Coronary artery (tissue), 2 donors: ENCODE measurements at regions not wholly inside any gene's neighbourhood (a gene's known extent, or its start where the extent isn't known, plus 50 kb on each side); places are given as distances from the start of the nearest gene placed in this dataset.

Source experiments
- DNase-seq: peaks from one replicate; pipeline ENCODE4 v3.0.0-alpha.2; 2017; ENCODE audit warnings: low spot score
- H3K27ac ChIP-seq, 2 donors: fragments of 200-600 bp; sonication (generic); one replicate each; pipeline ENCODE4 v1.5.1; 2016 to 2019
- H3K4me3 ChIP-seq: fragments of 200-600 bp; sonication (generic); 2 replicates; pipeline ENCODE4 v1.5.1; 2016; ENCODE audit warnings: mild to moderate bottlenecking, moderate library complexity
- CTCF ChIP-seq: fragments of 200-600 bp; sonication (generic); IDR thresholded peaks from one replicate; pipeline ENCODE4 v1.5.1; 2019; ENCODE audit warnings: antibody characterized with exemption

DNA sequence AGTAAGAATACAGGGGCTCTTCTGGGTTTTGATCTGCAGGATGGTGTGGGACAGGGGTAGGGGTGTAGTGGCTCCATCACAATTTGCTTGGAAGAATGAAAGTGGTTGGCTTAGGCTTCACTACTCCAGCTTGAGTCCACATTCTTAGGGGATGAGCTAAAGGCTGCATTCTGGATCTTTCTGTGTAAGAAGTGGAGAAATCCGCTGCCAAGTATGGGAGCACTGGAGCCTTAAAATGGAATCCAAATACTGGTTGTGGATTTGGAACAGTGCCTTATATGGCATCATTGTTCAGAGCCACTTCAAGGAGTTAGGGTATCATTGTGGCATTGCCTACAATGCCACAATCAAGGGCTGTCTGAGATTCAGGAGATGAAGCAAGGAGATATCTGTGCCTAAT lies 187.1 kb downstream of the LMO4 start:
- no peak overlapping the region for H3K4me3 ChIP-seq
- peak overlapping the region in 1 of 2 donors; percentile 70 for H3K27ac ChIP-seq
- no peak for DNase-seq
- TF ChIP-seq CTCF: no peak

DNA sequence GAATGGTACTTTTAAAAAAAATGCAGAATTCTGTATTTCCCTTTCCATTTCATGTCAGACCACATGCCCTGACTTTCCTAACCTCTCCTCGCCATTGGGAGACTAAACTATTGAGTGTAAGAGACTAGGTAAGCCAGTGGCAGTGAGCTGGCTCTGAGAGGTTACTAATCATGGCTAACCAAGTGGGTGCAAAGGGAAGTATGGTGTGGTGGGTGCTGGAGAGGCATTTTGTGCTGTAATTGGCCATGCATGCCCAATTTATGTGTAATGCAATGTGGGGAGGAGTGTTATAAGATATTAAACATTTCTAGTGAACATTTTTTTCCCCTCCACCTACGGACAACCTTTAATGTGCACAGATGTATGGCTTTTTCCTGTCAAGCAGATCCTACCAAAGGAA lies 190.1 kb downstream of the LMO4 start:
- no peak for TF ChIP-seq CTCF
- no peak overlapping the region for H3K4me3 ChIP-seq
- no peak overlapping the region for H3K27ac ChIP-seq
- no peak for DNase-seq

GRCh38 chr1:87521452-87521851 lies 192.8 kb downstream of the LMO4 start:
- no peak for TF ChIP-seq CTCF
- DNase-seq: no peak
- peak overlapping the region in 1 of 2 donors; percentile 80 for H3K27ac ChIP-seq
- no peak overlapping the region for H3K4me3 ChIP-seq

GRCh38 chr1:87523466-87523865 lies 194.8 kb downstream of the LMO4 start:
- TF ChIP-seq CTCF: no peak
- H3K4me3 ChIP-seq: peak overlapping the region; percentile 3
- DNase-seq: peak; percentile 82
- H3K27ac ChIP-seq: peak overlapping the region; percentile 80

DNA sequence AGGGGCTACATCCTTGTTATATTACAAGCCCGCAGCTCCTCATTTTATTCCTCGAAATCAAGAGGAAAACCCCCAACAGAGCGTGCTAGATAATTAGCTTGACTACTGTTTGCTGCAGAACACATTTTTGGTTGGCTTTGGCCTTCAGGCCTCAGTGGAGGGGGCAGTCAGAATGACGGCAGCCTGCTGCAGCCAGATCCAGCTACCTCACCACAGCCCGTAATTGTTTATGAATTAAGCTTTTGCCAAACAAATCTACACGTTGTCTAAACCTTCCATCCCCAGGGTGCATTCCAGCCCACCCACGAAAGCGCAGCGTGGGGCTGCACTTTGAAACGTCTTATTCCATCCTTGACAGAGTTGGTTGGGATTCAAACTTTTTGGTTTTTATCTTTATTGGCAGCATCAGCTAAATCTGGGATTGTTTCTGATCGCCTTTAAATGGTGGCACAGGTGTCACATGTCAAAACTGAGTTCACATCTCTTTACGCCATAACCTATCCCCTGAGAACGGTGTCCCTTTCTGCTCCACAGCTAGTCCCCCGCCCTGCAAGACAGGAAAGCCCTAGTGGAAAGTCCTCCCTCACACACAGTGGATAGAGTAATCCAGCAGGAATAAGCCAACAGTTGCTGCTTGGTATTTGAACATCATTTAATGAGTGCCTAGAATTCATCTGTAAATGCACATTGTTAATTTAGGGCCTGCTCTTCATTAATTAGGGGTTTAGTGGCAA lies 195.5 kb downstream of the LMO4 start:
- TF ChIP-seq CTCF: no peak
- H3K27ac ChIP-seq: peak overlapping the region; percentile 80
- DNase-seq: no peak
- H3K4me3 ChIP-seq: no peak overlapping the region

DNA sequence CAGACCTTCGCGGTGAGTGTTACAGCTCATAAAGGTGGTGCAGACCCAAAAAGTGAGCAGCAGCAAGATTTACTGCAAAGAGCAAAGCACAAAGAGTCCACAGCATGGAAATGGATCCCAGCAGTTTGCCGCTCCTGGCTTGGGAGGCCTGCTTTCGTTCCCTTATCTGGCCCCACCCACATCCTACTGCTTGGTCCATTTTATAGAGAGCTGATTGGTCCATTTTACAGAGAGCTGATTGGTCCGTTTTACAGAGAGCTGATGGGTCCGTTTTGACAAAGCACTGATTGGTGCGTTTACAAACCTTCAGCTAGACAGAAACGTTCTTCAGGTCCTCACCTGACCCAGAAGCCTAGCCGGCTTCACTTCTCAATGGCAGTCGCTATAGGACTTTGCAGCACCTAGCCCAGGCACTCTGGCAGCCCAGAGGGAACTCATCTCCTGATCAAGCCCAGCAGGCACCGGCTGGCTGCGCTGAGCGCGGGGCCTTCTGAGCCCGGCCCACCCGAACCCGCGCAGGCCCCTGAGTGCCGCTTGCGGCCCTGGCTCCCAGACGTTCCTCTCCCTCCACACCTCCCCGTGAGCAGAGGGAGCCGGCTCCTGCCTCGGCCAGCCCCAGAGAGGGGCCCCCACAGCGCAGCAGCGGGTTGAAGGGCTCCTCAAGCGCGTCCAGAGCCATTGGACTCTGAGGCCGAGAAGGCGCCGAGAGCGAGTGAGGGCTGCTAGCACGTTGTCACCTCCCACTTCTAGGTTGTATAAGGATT lies 200.3 kb downstream of the LMO4 start:
- H3K4me3 ChIP-seq: no peak overlapping the region
- no peak for TF ChIP-seq CTCF
- DNase-seq: no peak
- no peak overlapping the region for H3K27ac ChIP-seq
